Endodermal cell (in vitro differentiated cells): ENCODE measurements at regions not wholly inside any gene's neighbourhood (a gene's known extent, or its start where the extent isn't known, plus 50 kb on each side); places are given as distances from the start of the nearest gene placed in this dataset.

Source experiments
- DNase-seq: peaks from one replicate; pipeline ENCODE4 v3.0.0-alpha.2; 2017
- H3K27ac ChIP-seq: 2 replicates; pipeline ENCODE4 v1.5.1; 2013; ENCODE audit warnings: mild to moderate bottlenecking, low read depth, low read length, moderate library complexity
- H3K27me3 ChIP-seq: 2 replicates; pipeline ENCODE4 v1.6.1; 2013; ENCODE audit warnings: mild to moderate bottlenecking, low read length, moderate library complexity; ENCODE audit not compliant: insufficient read depth, control insufficient read depth, poor library complexity, severe bottlenecking
- H3K36me3 ChIP-seq: 2 replicates; pipeline ENCODE4 v1.7.0; 2013; ENCODE audit warnings: mild to moderate bottlenecking, low read length, moderate library complexity; ENCODE audit not compliant: control insufficient read depth, insufficient read depth
- H3K4me1 ChIP-seq: one replicate; pipeline ENCODE4 v1.7.0; 2013; ENCODE audit warnings: low read length; ENCODE audit not compliant: control insufficient read depth, insufficient read depth
- H3K4me3 ChIP-seq: 2 replicates; pipeline ENCODE4 v1.5.1; 2013; ENCODE audit warnings: mild to moderate bottlenecking, low read length, moderate library complexity
- H3K9ac ChIP-seq: 2 replicates; pipeline ENCODE4 v1.6.1; 2013; ENCODE audit warnings: mild to moderate bottlenecking, low read length, moderate library complexity; ENCODE audit not compliant: poor library complexity, severe bottlenecking; ENCODE audit errors: extremely low read depth
- H3K9me3 ChIP-seq: 2 replicates; pipeline ENCODE4 v1.6.1; 2013; ENCODE audit warnings: mild to moderate bottlenecking, low read length, moderate library complexity; ENCODE audit not compliant: control insufficient read depth
- H3K27ac Mint-ChIP-seq: 2 replicates; pipeline ENCODE4 v1.8.0; 2020; ENCODE audit warnings: mixed read lengths
- H3K27me3 Mint-ChIP-seq: 2 replicates; pipeline ENCODE4 v1.8.0; 2021; ENCODE audit warnings: mild to moderate bottlenecking, mixed read lengths; ENCODE audit not compliant: insufficient read depth
- H3K36me3 Mint-ChIP-seq: 2 replicates; pipeline ENCODE4 v1.8.0; 2020; ENCODE audit warnings: low read depth, mixed read lengths
- H3K4me1 Mint-ChIP-seq: 2 replicates; pipeline ENCODE4 v1.8.0; 2020; ENCODE audit warnings: mixed read lengths
- H3K4me3 Mint-ChIP-seq: 2 replicates; pipeline ENCODE4 v1.8.0; 2020; ENCODE audit warnings: mild to moderate bottlenecking, moderate library complexity, mixed read lengths
- H3K9me3 Mint-ChIP-seq: 2 replicates; pipeline ENCODE4 v1.8.0; 2020; ENCODE audit warnings: mild to moderate bottlenecking, mixed read lengths
- CTCF ChIP-seq: fragments of 200-600 bp; sonication (generic); conservative IDR thresholded peaks from 2 replicates; pipeline ENCODE4 v1.5.0; 2021; ENCODE audit warnings: antibody characterized with exemption, mild to moderate bottlenecking
- WGBS, 2 experiments: methylation state at CpG; one replicate each; pipeline versions ENCODE4 v1.1.5 to v1.1.7; 2013; ENCODE audit warnings: missing lambda C conversion rate in 2 of 2, mixed read lengths in 1 of 2; ENCODE audit not compliant: insufficient coverage in 1 of 2, insufficient read length in 1 of 2; 5-methylcytosine and 5-hydroxymethylcytosine counted together

- no peaks in the 10 kb centered on the region for H3K36me3 ChIP-seq
- TF ChIP-seq CTCF: no peak
- H3K27ac ChIP-seq: no peak overlapping the region
- H3K9me3 ChIP-seq: no peaks in the 10 kb centered on the region
- no peak overlapping the region for H3K9ac ChIP-seq
- no peak overlapping the region for H3K27ac Mint-ChIP-seq
- H3K9me3 Mint-ChIP-seq: peaks cover 4% of the 10 kb centered on the region
- H3K4me1 Mint-ChIP-seq: no peaks in the 10 kb centered on the region
- peaks cover 5% of the 10 kb centered on the region for H3K27me3 Mint-ChIP-seq
- H3K27me3 ChIP-seq: no peaks in the 10 kb centered on the region
- H3K36me3 Mint-ChIP-seq: no peaks in the 10 kb centered on the region
- H3K4me3 Mint-ChIP-seq: no peak overlapping the region
- DNase-seq: no peak
- WGBS, 2 experiments: 93 to 100% methylated on average over 3 to 6 of the region's 6 CpGs
- H3K4me3 ChIP-seq: no peak overlapping the region
- no peaks in the 10 kb centered on the region for H3K4me1 ChIP-seq
Measured at GRCh38 chr20:50328222-50328979, 137.8 kb downstream of the CEBPB start.

- Histone ChIP-seq H3K27me3 (no peaks in the 10 kb centered on the region), H3K36me3 (no peaks in the 10 kb centered on the region), H3K4me3 (no peak overlapping the region), H3K4me1 (no peaks in the 10 kb centered on the region), H3K9me3 (no peaks in the 10 kb centered on the region), H3K9ac (no peak overlapping the region), H3K27ac (no peak overlapping the region)
- peaks cover 5% of the 10 kb centered on the region for H3K27me3 Mint-ChIP-seq
- no peaks in the 10 kb centered on the region for H3K4me1 Mint-ChIP-seq
- peaks cover 4% of the 10 kb centered on the region for H3K9me3 Mint-ChIP-seq
- 86 to 91% methylated on average over 3 to 4 of the region's 4 CpGs for WGBS, 2 experiments
- TF ChIP-seq CTCF: no peak
- DNase-seq: no peak
- H3K27ac Mint-ChIP-seq: no peak overlapping the region
- no peak overlapping the region for H3K4me3 Mint-ChIP-seq
- no peaks in the 10 kb centered on the region for H3K36me3 Mint-ChIP-seq
Measured at GRCh38 chr20:50328996-50329898, 138.6 kb downstream of the CEBPB start.

- Mint-ChIP-seq H3K36me3 (no peaks in the 10 kb centered on the region), H3K4me1 (no peaks in the 10 kb centered on the region), H3K27me3 (peaks cover 5% of the 10 kb centered on the region), H3K9me3 (peaks cover 2% of the 10 kb centered on the region), H3K27ac (no peak overlapping the region), H3K4me3 (no peak overlapping the region)
- H3K36me3 ChIP-seq: no peaks in the 10 kb centered on the region
- 94 to 97% methylated on average over 3 of the region's 3 CpGs for WGBS, 2 experiments
- no peaks in the 10 kb centered on the region for H3K9me3 ChIP-seq
- H3K4me1 ChIP-seq: no peaks in the 10 kb centered on the region
- no peak for TF ChIP-seq CTCF
- no peaks in the 10 kb centered on the region for H3K27me3 ChIP-seq
- no peak overlapping the region for H3K9ac ChIP-seq
- no peak for DNase-seq
- no peak overlapping the region for H3K4me3 ChIP-seq
- H3K27ac ChIP-seq: no peak overlapping the region
Measured at GRCh38 chr20:50329981-50330503, 139.4 kb downstream of the CEBPB start.
